Right lobe of liver (tissue), 6 donors: ENCODE measurements at regions not wholly inside any gene's neighbourhood (a gene's known extent, or its start where the extent isn't known, plus 50 kb on each side); places are given as distances from the start of the nearest gene placed in this dataset.
"Not testable (repeated sequence)": the region's sequence is repeated elsewhere in the genome, so short reads cannot be mapped to it uniquely, and the experiment has no call there.

ENCODE experiments used
- ATAC-seq, 4 donors: fragments of 200-7000 bp; cut with Tn5 transposase; one replicate each; pipeline ENCODE4 v1.9.1; 2020; ENCODE audit warnings: mild to moderate bottlenecking in 4 of 4, moderate library complexity in 4 of 4
- DNase-seq, 3 donors: peaks; one replicate each; pipeline ENCODE4 v3.0.0-alpha.2; 2020
- H3K27ac ChIP-seq, 3 donors: fragments of 200-600 bp; one replicate each; pipeline ENCODE4 v1.8.0; 2022
- H3K27me3 ChIP-seq, 2 donors: fragments of 200-600 bp; one replicate each; pipeline ENCODE4 v1.8.0; 2022
- H3K36me3 ChIP-seq, 4 donors: fragments of 200-600 bp; sonication (generic) in 1 of 4; one replicate each; pipeline versions ENCODE4 v1.5.1 to v1.8.0; 2017 to 2022; ENCODE audit warnings: control low read depth in 1 of 4
- H3K4me1 ChIP-seq, 4 donors: fragments of 200-600 bp; sonication (generic) in 1 of 4; one replicate each; pipeline versions ENCODE4 v1.5.1 to v1.8.0; 2017 to 2022; ENCODE audit warnings: control low read depth in 1 of 4
- H3K4me3 ChIP-seq, 3 donors: fragments of 200-600 bp; one replicate each; pipeline ENCODE4 v1.8.0; 2022
- H3K9me3 ChIP-seq, 4 donors: fragments of 200-600 bp; sonication (generic) in 1 of 4; one replicate each; pipeline versions ENCODE4 v1.5.1 to v1.8.0; 2017 to 2022; ENCODE audit warnings: control low read depth in 1 of 4
- POLR2A ChIP-seq: fragments of 450-650 bp; IDR thresholded peaks from one replicate; pipeline ENCODE4 v1.6.1; 2017; ENCODE audit warnings: antibody characterized with exemption, mild to moderate bottlenecking
- WGBS: methylation state at CpG from one replicate; pipeline ENCODE4 v1.1.6; 2018; ENCODE audit warnings: low coverage, low lambda C conversion rate; ENCODE audit not compliant: insufficient coverage; ENCODE audit errors: missing lambda C conversion rate; 5-methylcytosine and 5-hydroxymethylcytosine counted together
- intact Hi-C, 2 donors: fragments of 100-400 bp; cut with DNase I; formaldehyde crosslinking; loops; one replicate each; pipeline versions ENCODE4 v1.11.2 to v1.14.1; 2022
- TF ChIP-seq, protein P1 (sequence below), 4 donors: fragments of 200-600 bp in 3 of 4; fragments of 450-650 bp in 1 of 4; IDR thresholded peaks; one replicate each; pipeline versions ENCODE4 v1.5.1 to v1.8.0; 2016 to 2022; ENCODE audit warnings: antibody characterized with exemption in 4 of 4, mild to moderate bottlenecking in 2 of 4
- donor health status: DM: no; HTN: yes; CAD: no.
- donor health status: DM: no; HTN: no; CAD: no.
- donor health status: DM: no; HTN: no; CAD: no.
- donor health status: DM: no; HTN: yes; CAD: no.
- donor health status: DM: no; HTN: yes; CAD: no.

DNA sequence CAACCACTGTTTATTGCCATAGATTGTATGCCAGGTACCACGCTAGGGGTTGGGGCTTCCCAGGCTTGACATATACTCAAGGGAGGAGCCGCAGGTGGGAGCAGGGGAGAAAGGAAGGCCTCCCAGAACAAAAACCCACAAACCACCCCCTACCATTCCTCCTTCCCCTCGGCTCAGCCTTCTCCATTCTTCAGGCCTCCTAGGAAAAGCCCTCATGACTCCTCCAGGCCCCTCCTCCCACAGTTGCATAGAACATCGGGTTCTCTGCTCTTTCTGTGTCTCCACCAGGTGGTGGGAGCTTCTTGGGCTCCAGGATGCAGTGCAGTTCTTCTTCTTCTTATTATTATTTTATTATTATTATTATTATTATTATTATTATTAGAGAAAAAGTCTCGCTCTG is 80.3 kb downstream of the ZFP36L2 start:
- 40% methylated on average over 2 of the region's 5 CpGs for WGBS
- no peak for ATAC-seq
- no peak for DNase-seq
- peak overlapping the region in 1 of 3 donors; percentile 48 for H3K27ac ChIP-seq
- H3K27me3 ChIP-seq = no peaks in the 10 kb centered on the region
- H3K9me3 ChIP-seq = no peaks in the 10 kb centered on the region
- intact Hi-C loops = no loop called here
- no peak overlapping the region for H3K4me3 ChIP-seq
- H3K36me3 ChIP-seq = no peaks in the 10 kb centered on the region
- TF ChIP-seq, protein P1, sequence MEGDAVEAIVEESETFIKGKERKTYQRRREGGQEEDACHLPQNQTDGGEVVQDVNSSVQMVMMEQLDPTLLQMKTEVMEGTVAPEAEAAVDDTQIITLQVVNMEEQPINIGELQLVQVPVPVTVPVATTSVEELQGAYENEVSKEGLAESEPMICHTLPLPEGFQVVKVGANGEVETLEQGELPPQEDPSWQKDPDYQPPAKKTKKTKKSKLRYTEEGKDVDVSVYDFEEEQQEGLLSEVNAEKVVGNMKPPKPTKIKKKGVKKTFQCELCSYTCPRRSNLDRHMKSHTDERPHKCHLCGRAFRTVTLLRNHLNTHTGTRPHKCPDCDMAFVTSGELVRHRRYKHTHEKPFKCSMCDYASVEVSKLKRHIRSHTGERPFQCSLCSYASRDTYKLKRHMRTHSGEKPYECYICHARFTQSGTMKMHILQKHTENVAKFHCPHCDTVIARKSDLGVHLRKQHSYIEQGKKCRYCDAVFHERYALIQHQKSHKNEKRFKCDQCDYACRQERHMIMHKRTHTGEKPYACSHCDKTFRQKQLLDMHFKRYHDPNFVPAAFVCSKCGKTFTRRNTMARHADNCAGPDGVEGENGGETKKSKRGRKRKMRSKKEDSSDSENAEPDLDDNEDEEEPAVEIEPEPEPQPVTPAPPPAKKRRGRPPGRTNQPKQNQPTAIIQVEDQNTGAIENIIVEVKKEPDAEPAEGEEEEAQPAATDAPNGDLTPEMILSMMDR (IDR thresholded peaks at IDR 0.05) = no peak
- no peak for TF ChIP-seq POLR2A
- peaks cover 0 to 9% (median 2%) of the 10 kb centered on the region in 4 donors for H3K4me1 ChIP-seq

DNA sequence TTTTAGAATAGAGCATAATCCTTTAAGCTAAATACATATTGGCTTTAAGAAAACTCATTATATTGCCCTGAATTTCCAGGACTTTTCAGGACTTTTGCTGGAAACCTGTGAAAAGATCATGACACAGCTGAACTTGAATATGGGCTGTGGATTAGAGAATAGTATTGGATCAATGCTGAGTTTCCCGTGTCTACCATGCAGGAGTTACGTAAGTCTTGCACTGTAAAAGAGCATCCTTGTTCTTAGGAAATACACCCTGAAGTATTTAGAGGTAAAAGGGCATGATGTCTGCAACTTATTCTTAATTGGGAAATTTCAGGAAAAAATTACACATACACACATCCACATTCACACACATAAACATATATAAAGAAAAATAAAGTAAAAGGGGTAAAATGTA is 82.1 kb downstream of the ZFP36L2 start:
- Histone ChIP-seq H3K27ac (peak overlapping the region in 1 of 3 donors; percentile 55), H3K36me3 (no peaks in the 10 kb centered on the region), H3K27me3 (no peaks in the 10 kb centered on the region), H3K4me1 (peaks cover 0 to 9% (median 2%) of the 10 kb centered on the region in 4 donors), H3K4me3 (no peak overlapping the region), H3K9me3 (no peaks in the 10 kb centered on the region)
- ATAC-seq (peak; percentile 69 to 74 (median 72)), DNase-seq (peak in 1 of 3 donors; percentile 50)
- intact Hi-C loops = no loop called here
- TF ChIP-seq, protein P1 (IDR thresholded peaks at IDR 0.05) = no peak
- no peak for TF ChIP-seq POLR2A
- 11% methylated on average over 2 of the region's 2 CpGs for WGBS

DNA sequence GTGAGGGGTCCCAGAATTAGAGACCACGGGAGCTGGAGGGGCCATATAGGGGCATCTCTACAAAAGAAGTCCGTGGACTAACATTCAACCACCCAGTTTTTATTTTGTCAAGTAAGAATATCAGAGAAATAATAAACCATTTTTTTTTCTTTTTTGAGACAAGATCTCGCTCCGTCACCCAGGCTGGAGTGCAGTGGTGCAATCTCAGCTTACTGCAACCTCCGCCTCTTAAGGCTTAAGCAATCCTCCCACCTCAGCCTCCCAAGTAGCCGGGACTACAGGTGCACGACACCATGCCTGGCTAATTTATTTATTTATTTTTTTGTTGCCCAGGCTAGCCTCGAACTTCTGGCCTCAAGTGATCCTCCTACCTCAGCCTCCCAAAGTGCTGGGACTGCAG is 82.7 kb downstream of the ZFP36L2 start:
- Histone ChIP-seq H3K36me3 (no peaks in the 10 kb centered on the region), H3K9me3 (no peaks in the 10 kb centered on the region), H3K4me1 (peaks cover 0 to 9% (median 2%) of the 10 kb centered on the region in 4 donors), H3K27me3 (no peaks in the 10 kb centered on the region), H3K4me3 (no peak overlapping the region), H3K27ac (peak overlapping the region in 1 of 3 donors; percentile 55)
- ATAC-seq (no peak), DNase-seq (peak in 1 of 3 donors; percentile 36)
- 82% methylated on average over 8 of the region's 8 CpGs for WGBS
- intact Hi-C loops = no loop called here
- TF ChIP-seq POLR2A = no peak
- TF ChIP-seq, protein P1 (IDR thresholded peaks at IDR 0.05) = no peak

DNA sequence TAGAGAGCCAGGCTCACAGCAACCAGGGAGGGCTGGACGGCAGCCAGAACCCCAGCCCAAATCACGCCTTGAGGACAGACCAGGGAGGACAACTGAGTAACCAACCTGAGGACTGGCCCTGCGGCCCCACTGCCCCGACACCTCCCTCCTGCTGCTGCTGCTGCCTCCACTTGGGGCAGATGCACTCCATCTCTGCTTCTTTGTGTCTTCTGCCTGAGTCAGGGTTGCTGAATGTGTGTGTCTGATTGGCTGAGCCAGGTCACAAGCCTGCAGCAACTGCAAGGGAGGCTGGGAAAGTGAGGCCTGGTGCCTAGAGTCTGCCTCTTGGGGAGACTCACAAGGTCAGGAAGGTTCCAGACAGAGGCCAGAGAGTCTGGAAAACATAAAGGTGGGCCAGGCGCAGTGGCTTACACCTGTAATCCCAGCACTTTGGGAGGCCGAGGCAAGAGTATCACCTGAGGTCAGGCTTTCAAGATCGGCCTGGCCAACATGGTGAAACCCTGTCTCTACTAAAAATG is 83.4 kb downstream of the ZFP36L2 start:
- TF ChIP-seq POLR2A = no peak
- TF ChIP-seq, protein P1 (IDR thresholded peaks at IDR 0.05) = no peak
- no peaks in the 10 kb centered on the region for H3K36me3 ChIP-seq
- no peaks in the 10 kb centered on the region for H3K27me3 ChIP-seq
- no peak overlapping the region for H3K4me3 ChIP-seq
- peaks cover 0 to 9% (median 2%) of the 10 kb centered on the region in 4 donors for H3K4me1 ChIP-seq
- no peaks in the 10 kb centered on the region for H3K9me3 ChIP-seq
- intact Hi-C loops = no loop called here
- DNase-seq (peak in 1 of 3 donors; percentile 52), ATAC-seq (no peak)
- no peak overlapping the region for H3K27ac ChIP-seq
- 90% methylated on average over 4 of the region's 7 CpGs for WGBS

DNA sequence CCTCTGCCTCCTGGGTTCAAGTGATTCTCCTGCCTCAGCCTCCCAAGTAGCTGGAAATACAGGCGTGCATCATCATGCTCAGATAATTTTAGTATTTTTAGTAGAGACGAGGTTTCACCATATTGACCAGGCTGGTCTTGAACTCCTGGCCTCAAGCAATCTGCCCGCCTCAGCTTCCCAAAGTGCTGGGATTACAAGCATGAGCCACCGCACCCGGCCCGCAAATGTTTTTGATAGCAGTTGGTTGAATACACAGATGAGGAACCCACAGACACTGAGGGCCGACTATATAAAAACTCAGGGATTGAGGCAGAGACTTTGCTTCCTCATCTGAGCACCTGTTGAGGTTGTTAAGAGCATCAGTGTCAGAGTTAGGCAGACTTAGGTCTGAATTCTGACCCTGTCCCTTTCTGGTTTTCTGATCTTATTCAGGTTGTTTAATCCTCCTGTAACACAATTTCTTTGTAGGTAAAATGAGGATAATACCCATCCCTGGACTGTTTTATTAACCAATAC is 84.7 kb downstream of the ZFP36L2 start:
- DNase-seq, H3K9me3 ChIP-seq, ATAC-seq, H3K27ac ChIP-seq, H3K4me1 ChIP-seq, H3K27me3 ChIP-seq, H3K36me3 ChIP-seq, H3K4me3 ChIP-seq, intact Hi-C loops: not testable (repeated sequence)
- 100% methylated on average over 1 of the region's 7 CpGs for WGBS
